SK-N-SH (cell line): ENCODE measurements at regions not wholly inside any gene's neighbourhood (a gene's known extent, or its start where the extent isn't known, plus 50 kb on each side); places are given as distances from the start of the nearest gene placed in this dataset.

Experiments
- CTCF ChIA-PET: fragments of 300-600, 350-600 bp; formaldehyde crosslinking; extraction: SDS; loops from one replicate; lab custom pipeline; 2021; lab: Yijun Ruan, JAX
- POLR2A ChIA-PET: fragments of 350-600 bp; sonication (Branson Sonifier 250); formaldehyde crosslinking; extraction: SDS; loops from one replicate; lab custom pipeline; 2020; ENCODE audit warnings: antibody characterized with exemption, inconsistent platforms; lab: Yijun Ruan, JAX
- DNase-seq: peaks from one replicate; pipeline ENCODE4 v3.0.0; 2012
- H2AFZ ChIP-seq: fragments of 200-600 bp; sonication (generic); 2 replicates; pipeline ENCODE4 v1.8.1; 2016; ENCODE audit warnings: antibody characterized with exemption, mild to moderate bottlenecking, low read depth
- H3F3A ChIP-seq: fragments of 200-600 bp; sonication (generic); replicated peaks from 2 replicates; pipeline ENCODE3; 2016; ENCODE audit warnings: antibody characterized with exemption, mild to moderate bottlenecking; ENCODE audit not compliant: insufficient read depth
- H3K27ac ChIP-seq, 2 experiments: fragments of 200-500 bp in 1 of 2; fragments of 200-600 bp in 1 of 2; sonication (Bioruptor generic) in 1 of 2; sonication (generic), shearing (Covaris generic) in 1 of 2; 2 replicates each; pipeline versions ENCODE4 v1.5.1 to v1.6.1; 2014 to 2016; ENCODE audit warnings: low read depth in 2 of 2, inconsistent platforms in 1 of 2, low read length in 1 of 2, mild to moderate bottlenecking in 1 of 2, mixed read lengths in 1 of 2
- H3K27me3 ChIP-seq: fragments of 200-600 bp; sonication (generic), shearing (Covaris generic); 2 replicates; pipeline ENCODE4 v1.6.1; 2016; ENCODE audit warnings: mixed run types; ENCODE audit not compliant: insufficient read depth
- H3K36me3 ChIP-seq, 2 experiments: fragments of 200-500 bp in 1 of 2; fragments of 200-600 bp in 1 of 2; sonication (Bioruptor generic) in 1 of 2; sonication (generic) in 1 of 2; replicated peaks in 1 of 2; 2 replicates each; pipeline versions ENCODE3 to v1.5.1; 2014 to 2016; ENCODE audit warnings: low read length in 1 of 2, mild to moderate bottlenecking in 1 of 2; ENCODE audit not compliant: insufficient read depth in 2 of 2, control insufficient read depth in 1 of 2
- H3K4me1 ChIP-seq, 2 experiments: fragments of 200-500 bp in 1 of 2; fragments of 200-600 bp in 1 of 2; sonication (Bioruptor generic) in 1 of 2; sonication (generic), shearing (Covaris generic) in 1 of 2; 2 replicates each; pipeline versions ENCODE4 v1.5.1 to v1.6.1; 2014 to 2016; ENCODE audit warnings: low read depth in 1 of 2, low read length in 1 of 2, mixed run types in 1 of 2; ENCODE audit not compliant: insufficient read depth in 2 of 2, control insufficient read depth in 1 of 2
- H3K4me2 ChIP-seq: fragments of 200-600 bp; sonication (generic), shearing (Covaris generic); 2 replicates; pipeline ENCODE4 v1.6.1; 2017; ENCODE audit warnings: mixed run types
- H3K4me3 ChIP-seq, 2 experiments: fragments of 200-500 bp in 1 of 2; fragments of 200-600 bp in 1 of 2; sonication (Bioruptor generic) in 1 of 2; sonication (generic), shearing (Covaris generic) in 1 of 2; 2 replicates each; pipeline versions ENCODE4 v1.5.1 to v1.8.1; 2014 to 2016; ENCODE audit warnings: low read depth in 2 of 2, inconsistent platforms in 1 of 2, low read length in 1 of 2, mild to moderate bottlenecking in 1 of 2, mixed read lengths in 1 of 2, moderate library complexity in 1 of 2
- H3K79me2 ChIP-seq: fragments of 200-600 bp; sonication (generic); 2 replicates; pipeline ENCODE4 v1.8.1; 2017; ENCODE audit warnings: mild to moderate bottlenecking; ENCODE audit not compliant: insufficient read depth
- H3K9ac ChIP-seq: fragments of 200-600 bp; sonication (generic); 2 replicates; pipeline ENCODE4 v1.6.1; 2017; ENCODE audit warnings: mixed run types
- H3K9me2 ChIP-seq: fragments of 200-600 bp; sonication (generic); 2 replicates; pipeline ENCODE4 v1.6.1; 2017; ENCODE audit warnings: mixed run types
- H3K9me3 ChIP-seq: fragments of 200-600 bp; sonication (generic); 2 replicates; pipeline ENCODE4 v1.6.1; 2017; ENCODE audit warnings: mixed run types, mild to moderate bottlenecking, moderate library complexity
- H4K20me1 ChIP-seq: fragments of 200-600 bp; sonication (generic); 2 replicates; pipeline ENCODE4 v1.6.1; 2017; ENCODE audit warnings: mild to moderate bottlenecking, mixed run types; ENCODE audit not compliant: insufficient read depth
- EP300 ChIP-seq, 2 experiments: IDR thresholded peaks; 2 replicates each; pipeline versions ENCODE4 v1.4.0 to v1.6.1; 2012; ENCODE audit warnings: borderline replicate concordance in 1 of 2, low read depth in 1 of 2, low read length in 1 of 2
- EZH2phosphoT487 ChIP-seq: fragments of 200-600 bp; sonication (generic); IDR thresholded peaks from 2 replicates; pipeline ENCODE4 v1.6.1; 2017; ENCODE audit warnings: low read depth, mixed run types, mild to moderate bottlenecking, antibody characterized with exemption, moderate library complexity, borderline replicate concordance
- GABPA ChIP-seq: IDR thresholded peaks from 2 replicates; pipeline ENCODE4 v1.4.0; 2012; ENCODE audit warnings: low read depth, mild to moderate bottlenecking
- GATA2 ChIP-seq: sonication (generic); formaldehyde crosslinking; IDR thresholded peaks from 2 replicates; pipeline ENCODE4 v1.5.0; 2020; ENCODE audit warnings: mild to moderate bottlenecking, missing genetic modification reagents
- IRF3 ChIP-seq: fragments of 150-350 bp; IDR thresholded peaks from 2 replicates; pipeline ENCODE4 v1.6.1; 2016; ENCODE audit warnings: mild to moderate bottlenecking, low read depth, low read length
- JUND ChIP-seq: IDR thresholded peaks from 2 replicates; pipeline ENCODE4 v1.4.0; 2012
- MXI1 ChIP-seq: IDR thresholded peaks from 2 replicates; pipeline ENCODE4 v1.6.1; 2012; ENCODE audit warnings: mild to moderate bottlenecking, low read depth, low read length, improper control_type of control experiment
- PBX3 ChIP-seq: IDR thresholded peaks from 2 replicates; pipeline ENCODE4; 2012
- RAD21 ChIP-seq: IDR thresholded peaks from 2 replicates; pipeline ENCODE4 v1.6.1; 2012; ENCODE audit warnings: mild to moderate bottlenecking, low read length
- RCOR1 ChIP-seq: fragments of 150-350 bp; IDR thresholded peaks from 2 replicates; pipeline ENCODE4 v1.6.1; 2017; ENCODE audit warnings: antibody characterized with exemption, low read length
- REST ChIP-seq: IDR thresholded peaks from 2 replicates; pipeline ENCODE4 v1.6.1; 2012; ENCODE audit warnings: mild to moderate bottlenecking, low read depth, low read length, moderate library complexity
- RXRA ChIP-seq: IDR thresholded peaks from 2 replicates; pipeline ENCODE4 v1.4.0; 2012; ENCODE audit warnings: low read depth, mild to moderate bottlenecking, borderline replicate concordance
- SIN3A ChIP-seq: IDR thresholded peaks from 2 replicates; pipeline ENCODE4 v1.6.1; 2012; ENCODE audit warnings: low read depth, mild to moderate bottlenecking, low read length, moderate library complexity, borderline replicate concordance
- YY1 ChIP-seq: IDR thresholded peaks from 2 replicates; pipeline ENCODE4 v1.4.0; 2012; ENCODE audit warnings: low read depth, mild to moderate bottlenecking
- WGBS: methylation state at CpG from one replicate; pipeline ENCODE4 v1.1.6; 2017; ENCODE audit warnings: low lambda C conversion rate; 5-methylcytosine and 5-hydroxymethylcytosine counted together

GRCh38 chrX:22404297-22404696 lies 131.6 kb downstream of the CBLL2 start (continued):
- TF ChIP-seq REST (no peak), RXRA (no peak)

GRCh38 chrX:22406201-22406737 lies 133.6 kb downstream of the CBLL2 start:
- Histone ChIP-seq H2AFZ (no peak overlapping the region), H3K36me3 (no peaks in the 10 kb centered on the region), H3K4me3 (no peak overlapping the region), H4K20me1 (no peaks in the 10 kb centered on the region), H3K4me1 (no peaks in the 10 kb centered on the region), H3K9me3 (no peaks in the 10 kb centered on the region), H3K27ac (no peak overlapping the region), H3K79me2 (no peaks in the 10 kb centered on the region), H3K27me3 (no peaks in the 10 kb centered on the region), H3K9me2 (no peaks in the 10 kb centered on the region), H3K9ac (no peak overlapping the region), H3F3A (no peaks in the 10 kb centered on the region), H3K4me2 (no peak overlapping the region)
- CTCF ChIA-PET: no interaction called here
- no peak for DNase-seq
- POLR2A ChIA-PET: no interaction called here
- WGBS: 22% methylated on average over 5 of the region's 5 CpGs
- no peak for TF ChIP-seq PBX3
- TF ChIP-seq GATA2 (CRISPR knock-in tag): no peak
- no peak for TF ChIP-seq YY1
- no peak for TF ChIP-seq RCOR1
- TF ChIP-seq GABPA: no peak
- TF ChIP-seq RAD21: no peak
- TF ChIP-seq IRF3: no peak
- TF ChIP-seq EZH2phosphoT487: no peak
- TF ChIP-seq SIN3A: no peak
- no peak for TF ChIP-seq MXI1
- no peak for TF ChIP-seq EP300 (IDR thresholded peaks at IDR 0.05; ENCODE audit: borderline replicate concordance in 1 of 2, low read depth in 1 of 2, low read length in 1 of 2)
- no peak for TF ChIP-seq JUND
- no peak for TF ChIP-seq RXRA
- TF ChIP-seq, all 33 proteins: peak for 0
